ENCODE measurements at regions not wholly inside any gene's neighbourhood (a gene's known extent, or its start where the extent isn't known, plus 50 kb on each side); places are given as distances from the start of the nearest gene placed in this dataset.

DNA sequence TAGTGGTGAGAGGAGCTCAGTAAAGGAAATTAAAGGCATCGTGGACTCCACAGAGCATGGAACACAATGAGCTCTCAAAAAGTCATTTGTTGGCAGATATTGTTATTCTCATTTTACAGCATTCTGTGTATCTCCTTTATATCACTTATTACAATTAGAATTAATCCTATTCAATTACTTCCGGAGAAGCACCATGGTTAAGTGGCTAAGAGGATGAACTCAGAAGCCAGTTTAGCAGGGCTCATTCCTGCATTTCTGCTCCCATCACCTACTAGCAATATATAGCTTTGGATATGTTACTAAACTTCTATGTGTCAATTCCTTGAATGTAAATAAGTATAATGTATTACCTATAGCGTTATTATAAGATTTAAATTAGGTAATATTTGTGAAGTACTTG is 683.3 kb downstream of the IRS1 start:
- H3K4me3 ChIP-seq (ENCODE audit: control insufficient read depth, low read depth, low read length), result no peak overlapping the region
- TF ChIP-seq, protein P1, sequence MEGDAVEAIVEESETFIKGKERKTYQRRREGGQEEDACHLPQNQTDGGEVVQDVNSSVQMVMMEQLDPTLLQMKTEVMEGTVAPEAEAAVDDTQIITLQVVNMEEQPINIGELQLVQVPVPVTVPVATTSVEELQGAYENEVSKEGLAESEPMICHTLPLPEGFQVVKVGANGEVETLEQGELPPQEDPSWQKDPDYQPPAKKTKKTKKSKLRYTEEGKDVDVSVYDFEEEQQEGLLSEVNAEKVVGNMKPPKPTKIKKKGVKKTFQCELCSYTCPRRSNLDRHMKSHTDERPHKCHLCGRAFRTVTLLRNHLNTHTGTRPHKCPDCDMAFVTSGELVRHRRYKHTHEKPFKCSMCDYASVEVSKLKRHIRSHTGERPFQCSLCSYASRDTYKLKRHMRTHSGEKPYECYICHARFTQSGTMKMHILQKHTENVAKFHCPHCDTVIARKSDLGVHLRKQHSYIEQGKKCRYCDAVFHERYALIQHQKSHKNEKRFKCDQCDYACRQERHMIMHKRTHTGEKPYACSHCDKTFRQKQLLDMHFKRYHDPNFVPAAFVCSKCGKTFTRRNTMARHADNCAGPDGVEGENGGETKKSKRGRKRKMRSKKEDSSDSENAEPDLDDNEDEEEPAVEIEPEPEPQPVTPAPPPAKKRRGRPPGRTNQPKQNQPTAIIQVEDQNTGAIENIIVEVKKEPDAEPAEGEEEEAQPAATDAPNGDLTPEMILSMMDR (conservative IDR thresholded peaks at IDR 0.05; ENCODE audit: control insufficient read depth, insufficient read depth, low read depth, low read length), result no peak
- DNase-seq (ENCODE audit: low read depth), result no peak

DNA sequence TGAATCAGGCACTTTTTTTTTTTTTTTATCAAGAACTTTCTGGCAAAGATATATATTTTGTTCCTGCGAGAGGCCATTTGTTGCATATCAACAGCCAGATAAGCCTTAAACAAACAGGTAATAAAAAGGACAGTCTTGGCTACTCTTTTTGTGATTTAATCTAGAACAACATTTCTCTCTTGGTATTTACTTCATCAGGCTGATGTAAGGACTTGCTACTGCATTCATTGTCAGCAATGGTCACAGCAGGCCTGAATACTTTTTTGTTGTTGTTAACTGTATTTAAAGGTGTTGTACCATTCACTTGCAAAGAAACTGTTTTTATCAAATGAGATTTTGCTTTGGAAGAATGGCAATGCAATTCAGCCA is 683.8 kb downstream of the IRS1 start:
- DNase-seq (ENCODE audit: low read depth), result no peak
- H3K4me3 ChIP-seq (ENCODE audit: control insufficient read depth, low read depth, low read length), result no peak overlapping the region
- TF ChIP-seq, protein P1 (conservative IDR thresholded peaks at IDR 0.05; ENCODE audit: control insufficient read depth, insufficient read depth, low read depth, low read length), result no peak

DNA sequence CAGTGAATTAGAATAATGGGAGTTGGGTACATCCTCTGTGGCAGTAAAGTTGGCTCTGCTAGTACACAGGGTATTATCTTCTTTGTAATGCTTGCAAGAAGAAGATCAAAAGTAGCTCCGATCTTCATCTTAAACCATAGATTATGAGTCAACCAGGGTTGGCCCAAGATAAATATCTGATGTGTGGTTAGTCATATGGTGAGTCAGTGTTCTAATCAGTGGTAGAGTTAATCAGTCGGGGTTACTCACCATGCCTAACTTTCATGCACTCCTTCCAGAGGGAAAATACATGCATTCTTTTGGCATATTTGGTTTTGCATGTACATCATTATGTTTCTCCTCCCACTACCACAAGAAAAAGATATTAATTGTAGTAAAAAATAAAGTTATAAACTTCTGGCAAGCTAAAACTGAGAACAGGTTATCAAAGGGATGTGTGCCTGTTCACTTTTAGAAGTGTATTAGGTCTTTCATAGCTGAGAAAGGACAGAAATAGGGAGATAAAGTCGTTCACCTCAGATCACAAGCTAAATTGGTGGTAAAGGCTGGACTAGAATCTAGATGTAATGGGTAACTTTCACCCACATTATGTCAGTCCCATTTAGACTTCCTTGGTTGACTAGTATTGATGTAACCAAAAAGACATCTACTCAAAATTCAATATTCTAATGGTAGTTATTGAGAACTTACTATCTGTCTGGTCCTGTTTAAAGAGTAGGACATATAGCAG is 684.4 kb downstream of the IRS1 start:
- TF ChIP-seq, protein P1 (conservative IDR thresholded peaks at IDR 0.05; ENCODE audit: control insufficient read depth, insufficient read depth, low read depth, low read length), result no peak
- peak; percentile 99 for DNase-seq (ENCODE audit: low read depth)

DNA sequence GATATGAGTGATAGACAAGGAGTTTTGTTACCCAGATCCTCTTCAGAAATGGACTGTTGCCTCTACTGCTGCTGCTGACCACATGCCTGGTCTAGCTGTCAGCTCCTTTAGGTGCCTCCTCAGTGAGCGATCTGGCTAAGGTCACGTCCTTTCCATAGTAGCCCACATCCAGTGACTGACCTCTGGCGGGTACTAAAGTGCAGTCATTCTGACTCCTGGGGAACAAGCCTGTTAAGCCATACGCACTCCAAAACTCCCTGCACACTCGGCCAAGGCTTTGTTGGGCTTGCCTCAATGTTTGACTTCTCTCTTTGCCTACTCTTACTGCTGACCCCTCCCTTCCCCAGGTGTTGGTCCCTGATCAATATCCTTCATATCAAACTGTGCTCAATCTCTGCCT is 685.2 kb downstream of the IRS1 start:
- H3K4me3 ChIP-seq (ENCODE audit: control insufficient read depth, low read depth, low read length), result no peak overlapping the region

More for the DNA sequence above, 684.4 kb downstream of the IRS1 start:
- H3K4me3 ChIP-seq (ENCODE audit: control insufficient read depth, low read depth, low read length), result no peak overlapping the region

DNA sequence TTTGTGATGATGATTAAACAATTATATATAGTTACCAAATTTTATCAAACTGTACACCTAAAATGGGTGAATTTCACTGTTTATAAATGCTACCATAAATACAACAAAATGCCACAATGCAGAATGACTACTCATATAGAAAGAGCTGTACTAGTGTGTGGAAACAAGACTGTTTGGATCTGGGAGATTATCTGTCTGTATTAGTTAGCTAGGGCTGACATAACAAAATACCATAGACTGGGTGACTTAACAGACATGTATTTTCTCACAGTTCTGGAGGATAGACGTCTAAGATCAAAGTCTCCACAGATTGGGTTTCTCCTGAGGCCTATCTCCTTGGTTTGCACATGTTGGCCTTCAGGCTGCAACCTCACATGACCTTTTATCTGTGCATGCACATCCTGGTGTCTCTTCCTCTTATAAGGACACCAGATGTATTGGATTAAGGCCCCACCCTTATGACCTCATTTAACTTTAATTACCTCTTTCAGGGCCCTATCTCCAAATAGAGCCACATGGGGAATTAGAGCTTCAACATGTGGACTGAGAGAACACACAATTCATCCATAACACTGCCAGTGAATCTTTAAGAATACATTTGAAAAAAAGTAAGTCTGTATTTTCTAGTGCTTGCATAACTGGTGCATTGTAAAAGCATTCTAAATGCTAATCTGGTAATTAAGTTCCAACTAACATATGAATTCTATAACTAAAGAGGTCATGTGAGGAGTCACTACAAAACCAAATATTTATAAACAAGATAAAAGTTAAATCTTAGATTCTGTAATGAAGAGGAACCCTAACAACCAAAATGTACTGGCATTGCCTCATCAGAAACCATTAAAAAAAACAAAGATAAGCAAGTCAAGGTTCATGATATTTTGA is 699.6 kb downstream of the NYAP2 start:
- DNase-seq (ENCODE audit: low read depth), result peak; percentile 50
- no peak overlapping the region for H3K4me3 ChIP-seq (ENCODE audit: control insufficient read depth, low read depth, low read length)
- TF ChIP-seq, protein P1 (conservative IDR thresholded peaks at IDR 0.05; ENCODE audit: control insufficient read depth, insufficient read depth, low read depth, low read length), result no peak

More for the DNA sequence above, 685.2 kb downstream of the IRS1 start:
- peak; percentile 65 for DNase-seq (ENCODE audit: low read depth)
- TF ChIP-seq, protein P1 (conservative IDR thresholded peaks at IDR 0.05; ENCODE audit: control insufficient read depth, insufficient read depth, low read depth, low read length), result no peak

DNA sequence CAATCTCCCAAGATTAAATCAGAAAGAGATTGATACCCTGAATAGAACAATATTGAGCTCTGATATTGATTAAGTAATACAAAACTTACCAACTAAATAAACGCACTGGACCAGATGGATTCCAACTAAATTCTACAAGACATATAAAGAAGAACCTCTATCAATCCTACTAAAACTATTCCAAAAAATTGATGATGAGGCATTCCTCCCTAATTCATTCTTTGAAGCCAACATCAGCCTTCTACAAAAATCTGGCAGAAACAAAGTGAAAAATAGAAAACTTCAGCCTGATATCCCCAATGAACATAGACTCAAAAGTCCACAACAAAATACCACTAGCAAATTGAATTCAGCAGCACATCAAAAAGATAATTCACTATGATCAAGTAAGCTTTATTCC is 695.5 kb downstream of the NYAP2 start:
- no peak overlapping the region for H3K4me3 ChIP-seq (ENCODE audit: control insufficient read depth, low read depth, low read length)
- TF ChIP-seq, protein P1 (conservative IDR thresholded peaks at IDR 0.05; ENCODE audit: control insufficient read depth, insufficient read depth, low read depth, low read length), result no peak
- no peak for DNase-seq (ENCODE audit: low read depth)
